ENCODE measurements at regions not wholly inside any gene's neighbourhood (a gene's known extent, or its start where the extent isn't known, plus 50 kb on each side); places are given as distances from the start of the nearest gene placed in this dataset.

DNA sequence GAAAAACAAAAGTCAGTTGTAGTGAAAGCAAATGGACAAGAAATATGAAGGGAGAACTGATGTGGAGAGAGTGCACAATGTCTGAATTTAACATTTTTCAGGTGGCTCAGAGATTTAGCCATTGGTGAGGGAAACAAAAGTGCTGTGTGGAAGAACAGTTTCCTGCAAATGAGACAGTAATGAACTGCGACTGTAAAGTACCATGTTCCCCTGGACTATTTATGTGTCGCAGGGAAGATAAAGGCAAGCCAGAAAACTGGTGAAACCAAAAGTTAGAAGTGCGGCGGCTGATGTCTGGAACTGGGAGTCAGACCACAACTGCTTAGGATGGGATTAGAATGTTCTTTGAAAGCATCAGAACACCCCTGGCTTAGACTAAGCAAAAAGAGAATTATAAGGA lies 905.1 kb upstream of the MAN1A1 start:
- DNase-seq (ENCODE audit: low read depth in 2 of 2), result no peak

- no peak for DNase-seq (ENCODE audit: low read depth in 2 of 2)
Observed at GRCh38 chr6:120248451-120248850, 898.9 kb upstream of the MAN1A1 start.

- DNase-seq (ENCODE audit: low read depth in 2 of 2), result no peak
Observed at GRCh38 chr6:120237221-120237620, 887.7 kb upstream of the MAN1A1 start.

- DNase-seq (ENCODE audit: low read depth in 2 of 2), result no peak
Observed at GRCh38 chr6:120230008-120230407, 880.4 kb upstream of the MAN1A1 start.

DNA sequence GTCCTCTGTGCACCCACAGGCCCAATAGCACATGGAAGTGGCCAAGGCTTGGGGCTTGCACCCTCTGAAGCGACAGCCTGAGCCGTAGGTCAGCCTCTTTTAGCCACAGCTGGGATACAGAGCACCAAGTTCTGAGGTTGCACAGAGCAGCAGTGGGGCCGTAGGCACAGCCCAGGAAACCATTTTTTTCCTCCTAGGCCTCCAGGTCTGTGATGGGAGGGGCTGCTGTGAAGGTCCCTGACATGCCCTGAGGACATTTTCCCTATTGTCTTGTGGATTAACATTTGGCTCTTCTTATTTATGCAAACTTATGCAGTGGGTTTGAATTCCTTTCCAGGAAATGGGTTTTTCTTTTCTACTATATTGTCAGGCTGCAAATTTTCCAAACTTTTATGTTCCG lies 878.7 kb upstream of the MAN1A1 start:
- DNase-seq (ENCODE audit: low read depth in 2 of 2), result no peak

- no peak for DNase-seq (ENCODE audit: low read depth in 2 of 2)
Observed at GRCh38 chr6:120219339-120219738, 869.8 kb upstream of the MAN1A1 start.

- DNase-seq (ENCODE audit: low read depth in 2 of 2), result no peak
Observed at GRCh38 chr6:120214088-120214499, 864.5 kb upstream of the MAN1A1 start.

DNA sequence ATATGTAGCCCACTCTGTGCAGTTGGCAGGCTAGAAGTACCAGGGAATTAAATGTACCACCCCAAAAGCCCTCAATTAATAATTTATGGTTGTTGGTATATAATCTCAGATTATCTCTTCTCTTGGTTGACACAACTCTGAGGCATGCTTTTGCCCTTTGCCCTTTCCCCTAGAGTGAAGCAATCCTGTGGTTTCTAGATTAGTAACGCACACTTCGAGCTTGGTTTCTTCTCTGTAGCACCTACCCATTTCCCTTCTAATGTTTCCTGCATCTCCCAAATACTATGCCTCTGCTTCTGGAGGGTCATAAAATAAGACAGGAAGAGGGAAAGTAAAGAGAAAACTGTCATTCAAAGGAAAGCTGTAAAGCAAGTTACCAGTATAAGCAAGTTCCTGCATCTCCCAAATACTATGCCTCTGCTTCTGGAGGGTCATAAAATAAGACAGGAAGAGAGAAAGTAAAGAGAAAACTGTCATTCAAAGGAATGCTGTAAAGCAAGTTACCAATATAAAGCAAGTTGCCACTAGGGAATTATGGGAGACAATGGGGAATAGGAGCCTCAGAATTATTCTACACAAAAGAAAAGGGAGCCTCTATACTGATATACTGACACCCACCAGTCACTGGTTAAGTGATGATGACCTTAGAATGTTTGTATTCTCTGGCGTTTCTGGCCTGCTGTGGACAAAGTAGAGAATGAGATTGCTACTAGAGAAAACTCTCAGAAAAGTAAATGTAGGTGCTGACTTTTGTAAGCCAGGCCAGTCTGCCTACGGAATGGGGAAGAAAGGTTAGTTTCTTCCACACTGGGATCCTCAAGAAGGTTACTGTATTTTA lies 862.6 kb upstream of the MAN1A1 start:
- DNase-seq (ENCODE audit: low read depth in 2 of 2), result no peak

DNA sequence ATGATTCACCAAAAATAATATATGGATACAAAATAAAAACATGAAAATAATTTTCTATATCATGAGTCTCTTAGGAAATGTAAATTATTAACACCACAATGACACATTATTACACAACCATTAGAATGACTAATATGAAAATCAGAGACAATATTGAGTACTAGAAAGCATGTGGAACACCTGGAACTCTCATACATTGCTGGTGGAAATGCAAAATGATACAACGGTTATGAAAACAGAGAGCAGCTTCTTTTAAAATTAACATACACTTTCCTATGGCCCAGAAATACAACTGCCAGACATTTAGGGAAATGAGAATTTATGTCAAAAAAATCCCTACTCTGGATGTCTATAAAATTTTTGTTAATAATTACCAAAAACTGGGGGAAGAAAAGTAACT lies 853.3 kb upstream of the MAN1A1 start:
- no peak for DNase-seq (ENCODE audit: low read depth in 2 of 2)

GRCh38 chr6:120200853-120201252 lies 851.3 kb upstream of the MAN1A1 start:
- DNase-seq (ENCODE audit: low read depth in 2 of 2), result no peak

DNA sequence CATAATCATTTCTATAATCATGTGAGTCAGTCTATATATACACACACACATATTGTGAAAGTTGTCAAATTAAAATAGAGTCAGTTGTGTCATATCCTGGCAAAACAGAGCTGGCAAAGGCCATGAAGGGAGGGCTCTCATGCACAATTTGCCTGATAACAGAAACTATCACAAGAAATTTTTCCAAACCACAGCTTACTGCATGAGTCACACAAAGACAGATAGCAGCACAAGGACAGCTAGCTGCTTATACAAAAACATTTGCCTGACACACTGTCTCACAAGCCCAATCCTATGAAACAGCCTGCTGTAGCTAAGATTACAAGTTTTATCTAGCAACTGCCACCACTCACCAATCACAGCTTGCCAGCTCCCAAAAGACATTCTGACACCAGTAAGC lies 848.5 kb upstream of the MAN1A1 start:
- no peak for DNase-seq (ENCODE audit: low read depth in 2 of 2)

DNA sequence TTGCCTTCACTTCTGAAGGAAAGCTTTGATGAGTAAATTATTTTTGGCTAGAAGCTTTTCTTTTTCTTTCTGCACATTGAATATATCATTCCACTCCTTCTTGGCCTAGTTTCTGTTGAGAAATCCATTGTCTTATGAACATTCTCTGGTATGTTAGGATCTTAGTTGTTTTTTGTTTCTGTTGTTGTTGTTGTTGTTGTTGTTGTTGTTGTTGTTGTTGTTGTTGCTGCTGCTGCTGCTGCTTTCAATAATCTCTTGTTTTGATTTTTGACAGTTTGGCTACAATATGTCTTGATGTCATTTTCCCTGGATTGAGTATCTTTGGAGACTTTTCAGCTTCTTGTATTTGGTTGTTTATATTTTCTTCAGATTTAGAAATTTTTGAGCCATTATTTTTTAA lies 836.5 kb upstream of the MAN1A1 start:
- DNase-seq (ENCODE audit: low read depth in 2 of 2), result no peak

DNA sequence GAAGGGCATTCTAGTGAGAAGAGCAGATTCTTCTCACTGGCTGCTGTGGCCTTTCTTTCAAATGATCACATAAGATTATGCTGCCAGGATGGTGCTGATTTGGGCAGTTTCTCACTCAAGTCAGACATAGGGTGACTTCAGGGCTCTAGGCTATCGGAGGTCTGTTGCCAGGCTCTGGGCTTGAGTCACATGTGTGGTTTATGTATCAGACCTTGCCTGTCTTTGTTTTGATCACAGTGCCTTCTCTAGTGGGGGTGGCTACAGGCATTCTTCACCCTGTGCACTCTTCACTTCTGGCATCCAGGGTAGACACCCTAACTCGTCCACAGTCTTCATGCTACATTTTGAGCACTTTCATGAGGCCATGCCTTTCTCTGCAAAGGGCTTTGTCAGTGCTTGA lies 823.7 kb upstream of the MAN1A1 start:
- no peak for DNase-seq (ENCODE audit: low read depth in 2 of 2)

DNA sequence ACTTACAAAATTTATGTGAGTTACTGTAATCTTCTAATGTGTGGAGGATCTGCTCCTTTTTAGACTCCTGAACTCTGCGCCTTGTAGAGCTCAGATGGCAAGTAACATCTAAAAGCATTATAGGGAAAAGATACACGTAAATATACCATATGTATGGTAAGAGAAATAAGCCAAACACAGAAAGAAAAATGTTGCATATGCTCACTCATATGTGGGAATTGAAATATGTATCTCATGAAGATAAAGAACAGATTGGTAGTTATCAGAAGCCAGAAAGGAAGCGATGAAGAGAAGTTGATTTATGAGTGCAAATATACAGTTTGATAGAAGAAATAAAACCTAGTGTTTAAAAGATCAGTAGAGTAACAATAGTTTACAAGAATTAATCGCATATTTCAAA lies 815.0 kb upstream of the MAN1A1 start:
- no peak for DNase-seq (ENCODE audit: low read depth in 2 of 2)

GRCh38 chr6:120157873-120158272 lies 808.3 kb upstream of the MAN1A1 start:
- DNase-seq (ENCODE audit: low read depth in 2 of 2), result no peak

DNA sequence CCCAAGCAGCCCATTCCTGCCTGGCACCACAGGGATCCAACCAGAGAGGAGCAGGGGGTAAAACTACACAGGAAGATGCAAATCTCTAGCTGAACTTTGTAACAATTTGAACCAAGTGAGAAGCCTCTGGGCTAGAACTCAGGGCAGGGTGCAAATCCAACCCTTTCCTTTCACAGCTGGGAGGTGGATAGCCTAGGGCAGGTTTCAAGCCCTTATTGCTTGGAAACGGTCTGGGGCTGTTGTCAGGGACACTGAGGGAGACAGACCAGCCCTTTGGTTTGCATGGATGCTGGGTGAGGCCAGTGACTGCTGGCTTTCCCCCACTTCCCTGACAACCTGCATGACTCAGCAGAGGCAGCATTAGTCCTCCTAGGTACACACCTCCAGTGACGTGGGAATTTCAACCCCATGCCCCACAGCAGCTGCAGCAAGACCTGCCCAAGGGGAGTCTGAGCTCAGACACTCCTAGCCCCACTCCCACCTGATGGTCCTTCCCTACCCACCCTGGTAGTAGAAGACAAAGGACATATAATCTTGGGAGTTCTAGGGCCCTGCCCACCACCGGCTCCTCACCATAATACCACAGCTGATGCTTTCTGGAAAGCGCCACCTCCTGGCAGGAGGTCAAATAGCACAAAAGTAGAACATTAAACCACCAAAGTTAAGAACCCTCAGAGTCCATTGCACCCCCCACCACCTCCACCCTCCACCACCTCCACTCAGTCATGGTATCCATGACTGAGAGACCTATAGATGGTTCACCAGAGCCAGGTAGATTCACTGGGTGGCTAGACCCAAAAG lies 797.7 kb upstream of the MAN1A1 start:
- DNase-seq (ENCODE audit: low read depth in 2 of 2), result no peak

DNA sequence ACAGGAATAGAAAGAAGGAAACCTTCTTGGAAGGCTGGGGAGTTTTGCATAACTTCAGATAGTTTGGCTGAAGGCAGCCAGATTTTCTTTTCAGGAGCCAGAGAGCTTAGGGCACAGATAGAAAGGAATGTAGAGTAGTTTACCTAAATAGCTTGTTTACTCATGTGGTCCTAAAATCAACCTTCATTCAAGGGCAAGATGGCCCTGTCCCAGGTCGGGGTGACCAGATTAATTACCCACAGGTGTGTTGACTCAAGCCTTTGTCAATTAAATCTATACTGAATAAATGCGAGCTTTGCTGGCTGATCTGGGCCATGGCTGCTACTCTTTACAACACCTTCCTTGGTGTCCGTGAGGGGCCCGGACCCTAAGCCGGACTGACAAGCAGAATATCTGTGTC lies 792.0 kb upstream of the MAN1A1 start:
- DNase-seq (ENCODE audit: low read depth in 2 of 2), result no peak

DNA sequence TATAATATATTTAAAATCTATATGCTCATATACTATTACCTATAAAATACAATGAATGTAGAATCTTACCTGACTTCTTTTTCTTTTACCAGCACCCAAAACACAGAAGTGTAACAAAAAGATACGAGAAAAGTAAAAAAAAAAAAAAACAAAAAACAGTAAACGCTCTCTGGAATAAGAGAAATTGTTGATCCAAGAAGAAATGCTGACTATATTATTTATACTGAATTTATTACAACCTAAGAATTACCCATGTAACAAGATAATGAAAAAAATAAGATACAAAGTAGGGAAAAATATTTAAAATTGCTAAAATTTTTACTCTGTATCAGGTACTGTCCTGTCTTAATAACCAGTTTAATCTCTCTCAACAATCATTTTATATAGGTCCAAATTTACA lies 787.9 kb upstream of the MAN1A1 start:
- no peak for DNase-seq (ENCODE audit: low read depth in 2 of 2)

- DNase-seq (ENCODE audit: low read depth in 2 of 2), result no peak
Observed at GRCh38 chr6:120129228-120129627, 779.7 kb upstream of the MAN1A1 start.

- DNase-seq (ENCODE audit: low read depth in 2 of 2), result no peak
Observed at GRCh38 chr6:120122401-120122800, 772.8 kb upstream of the MAN1A1 start.

- DNase-seq (ENCODE audit: low read depth in 2 of 2), result no peak
Observed at GRCh38 chr6:120116343-120116742, 766.8 kb upstream of the MAN1A1 start.

GRCh38 chr6:120112980-120113379 lies 763.4 kb upstream of the MAN1A1 start:
- no peak for DNase-seq (ENCODE audit: low read depth in 2 of 2)

DNA sequence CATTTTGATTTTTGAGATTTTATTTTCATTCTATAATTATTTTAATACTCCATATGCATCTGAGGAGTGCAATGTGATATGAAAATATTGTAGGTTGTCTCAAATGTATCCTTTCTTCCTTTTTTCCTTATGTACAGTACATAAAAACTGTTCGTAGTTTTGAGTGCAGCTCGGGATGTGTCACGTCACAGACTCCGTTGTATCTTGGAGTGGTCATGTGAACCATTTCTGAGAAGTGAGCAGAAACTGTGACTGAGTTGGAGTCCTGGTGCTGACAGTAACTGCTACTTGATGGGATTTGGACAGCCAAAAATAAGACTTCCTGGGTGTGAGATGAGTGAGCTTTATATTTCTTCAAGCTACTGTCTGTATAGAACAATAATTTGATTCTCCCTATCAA lies 761.4 kb upstream of the MAN1A1 start:
- DNase-seq (ENCODE audit: low read depth in 2 of 2), result no peak

Data from stimulated activated CD8-positive, alpha-beta memory T cell treated with anti-CD3 and anti-CD28 coated beads, Interleukin-15, amount 100 ng/mL, for 48 hours (primary cell).